HG03442 (cell line): ENCODE measurements at regions not wholly inside any gene's neighbourhood (a gene's known extent, or its start where the extent isn't known, plus 50 kb on each side); places are given as distances from the start of the nearest gene placed in this dataset.
"Not testable (repeated sequence)": the region's sequence is repeated elsewhere in the genome, so short reads cannot be mapped to it uniquely, and the experiment has no call there.

Source experiments
- ATAC-seq: cut with Tn5 transposase; IDR thresholded peaks from one replicate; pipeline ENCODE4 v1.9.1; 2021; ENCODE audit warnings: mild to moderate bottlenecking, moderate library complexity; ENCODE audit not compliant: unreplicated experiment

DNA sequence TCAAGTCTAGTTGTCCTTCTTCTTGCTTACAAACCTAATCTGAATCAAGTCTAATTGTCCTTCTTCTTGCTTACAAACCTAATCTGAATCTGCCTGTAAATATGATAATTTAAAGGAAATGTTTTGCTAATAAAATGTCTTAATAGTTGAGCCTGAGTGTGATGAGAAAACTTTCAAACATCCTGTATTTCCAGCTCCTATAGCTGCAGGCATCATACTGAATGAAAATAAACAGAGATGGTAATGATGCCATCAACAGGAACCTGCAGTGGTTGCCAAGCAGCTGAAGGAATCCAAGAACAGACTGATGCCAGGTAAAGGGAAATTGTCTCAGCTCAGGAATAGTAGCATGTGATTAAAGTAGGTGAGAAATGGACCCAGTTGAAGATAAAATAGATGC, 156.1 kb upstream of the IRS4 start:
- no peak for ATAC-seq

DNA sequence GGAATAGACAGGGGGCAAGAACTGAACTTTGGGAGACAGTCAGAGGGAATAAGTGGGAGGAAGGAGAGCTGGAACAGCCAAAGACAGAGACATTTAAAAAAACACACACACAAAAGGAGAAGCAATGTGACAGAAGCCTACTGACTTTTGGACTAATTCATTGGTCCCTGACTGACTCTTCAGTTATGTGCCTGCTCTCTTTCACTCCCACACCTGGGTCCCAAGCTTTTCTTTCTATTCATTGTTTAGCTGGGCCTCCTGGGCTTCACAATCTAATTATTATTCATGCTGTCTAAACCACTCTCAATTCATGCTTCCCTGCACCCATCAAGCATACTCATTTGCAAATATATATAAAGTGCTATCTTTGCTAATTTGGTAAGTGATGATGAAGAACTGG, 139.2 kb upstream of the IRS4 start:
- no peak for ATAC-seq

DNA sequence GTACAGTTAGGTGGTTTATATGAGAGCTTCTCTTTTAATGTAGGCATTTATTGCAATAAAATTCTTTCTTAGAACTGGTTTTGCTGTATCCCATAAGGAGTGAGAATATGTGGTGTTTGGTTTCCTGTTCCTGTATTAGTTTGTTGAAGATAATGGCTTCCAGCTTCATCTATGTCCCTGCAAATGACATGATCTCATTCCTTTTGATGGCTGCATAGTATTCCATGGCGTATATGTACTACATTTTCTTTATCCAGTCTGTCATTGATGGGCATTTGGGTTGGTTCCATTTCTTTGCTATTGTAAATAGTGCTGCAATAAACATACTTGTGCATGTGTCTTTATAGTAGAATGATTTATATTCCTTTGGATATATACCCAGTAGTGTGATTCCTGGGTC, 106.7 kb upstream of the IRS4 start:
- ATAC-seq, result not testable (repeated sequence)

DNA sequence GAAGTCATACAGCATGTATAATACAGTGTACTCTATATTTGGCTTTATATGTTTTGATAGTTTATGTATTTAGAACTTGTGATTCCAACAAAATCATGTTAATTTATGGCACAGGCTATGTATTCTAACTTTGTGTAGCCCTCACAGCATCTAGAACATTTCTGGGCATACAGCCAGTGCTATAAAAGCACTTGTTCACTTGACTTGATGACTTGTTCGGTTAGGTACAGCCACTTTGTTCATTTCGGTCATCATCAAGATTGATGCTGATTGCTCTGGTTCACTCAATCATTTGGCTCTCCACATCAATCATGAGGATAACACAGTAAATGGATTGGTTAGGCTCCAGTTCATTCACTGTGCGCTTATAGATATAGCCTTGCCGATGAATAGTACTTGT, 97.6 kb upstream of the IRS4 start:
- ATAC-seq, result no peak

DNA sequence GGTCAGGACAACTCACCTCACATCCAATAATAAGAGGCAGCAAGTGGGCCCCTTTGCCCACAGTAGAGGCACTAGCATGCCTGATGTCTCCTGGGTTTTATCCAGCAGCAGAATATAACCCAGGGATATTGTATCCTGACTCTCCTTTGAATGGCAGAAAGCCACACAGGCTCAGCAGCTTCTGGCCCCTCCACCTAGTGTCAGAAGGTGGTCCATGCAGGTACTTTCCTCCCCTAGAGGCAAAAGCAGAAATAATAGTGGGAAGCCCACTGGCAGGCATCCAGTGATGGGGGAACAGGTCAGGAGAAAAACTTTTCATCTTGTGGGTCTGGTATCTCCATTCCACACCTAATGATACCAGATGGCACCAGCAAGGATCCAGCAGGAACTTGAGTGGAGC, 75.5 kb upstream of the IRS4 start:
- ATAC-seq, result no peak

DNA sequence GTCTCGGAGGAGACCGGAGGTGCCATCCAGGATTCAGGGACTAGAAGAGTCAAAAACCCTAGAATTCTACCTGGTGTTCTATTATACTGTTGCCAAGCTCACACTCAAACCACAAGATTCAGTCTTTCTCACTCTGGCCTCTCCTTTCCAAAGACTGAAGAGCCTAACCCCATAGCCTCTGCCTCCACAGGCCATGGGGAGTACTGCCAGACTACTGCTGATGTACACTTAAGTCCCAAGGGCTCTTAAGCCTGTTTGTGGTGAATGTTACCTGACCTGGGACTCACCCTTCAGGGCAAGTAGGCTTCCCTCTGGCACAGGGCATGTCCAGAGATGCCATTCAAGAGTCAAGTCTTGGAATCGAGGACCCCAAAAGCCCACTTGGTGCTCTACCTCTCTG, 58.9 kb upstream of the IRS4 start:
- no peak for ATAC-seq
